ENCODE measurements at regions not wholly inside any gene's neighbourhood (a gene's known extent, or its start where the extent isn't known, plus 50 kb on each side); places are given as distances from the start of the nearest gene placed in this dataset.
"Not testable (repeated sequence)": the region's sequence is repeated elsewhere in the genome, so short reads cannot be mapped to it uniquely, and the experiment has no call there.

GRCh38 chrX:91500499-91500898, 65.9 kb downstream of the PABPC5 start:
- H3K4me1 ChIP-seq (replicated peaks in 1 of 2); H3K27ac ChIP-seq; in situ Hi-C loops (cut with MboI; ENCODE audit: low pct_unique_long_range_greater_than_20kb in 2 of 9, low sequenced_read_pairs in 9 of 9, unreplicated experiment in 9 of 9); H3K4me3 ChIP-seq: not testable (repeated sequence)
- no CpG with 5 or more reads among the region's 2 CpGs for WGBS, 10 experiments
- ATAC-seq (replicated peaks in 6 of 8): peak in 1 of 8 experiments; percentile 73

GRCh38 chrX:91530209-91530608, 95.6 kb downstream of the PABPC5 start:
- in situ Hi-C loops (cut with MboI; ENCODE audit: low pct_unique_long_range_greater_than_20kb in 2 of 9, low sequenced_read_pairs in 9 of 9, unreplicated experiment in 9 of 9); H3K4me1 ChIP-seq (replicated peaks in 1 of 2); H3K27ac ChIP-seq; H3K4me3 ChIP-seq: not testable (repeated sequence)
- ATAC-seq (replicated peaks in 6 of 8): peak in 5 of 8 experiments; percentile 23 to 91 (median 49)
- WGBS, 10 experiments: 0 to 60% methylated on average over 1 of the region's 2 CpGs; no CpG with 5 or more reads in 8 of the 10 experiments

- ATAC-seq (replicated peaks in 6 of 8); H3K27ac ChIP-seq; H3K4me1 ChIP-seq (replicated peaks in 1 of 2); H3K4me3 ChIP-seq; in situ Hi-C loops (cut with MboI; ENCODE audit: low pct_unique_long_range_greater_than_20kb in 2 of 9, low sequenced_read_pairs in 9 of 9, unreplicated experiment in 9 of 9): not testable (repeated sequence)
- WGBS, 10 experiments: no CpG with 5 or more reads among the region's 1 CpG
These were observed 128.5 kb downstream of the PABPC5 start for GRCh38 chrX:91563127-91563526.

All from motor neuron (in vitro differentiated cells).